ENCODE measurements at regions not wholly inside any gene's neighbourhood (a gene's known extent, or its start where the extent isn't known, plus 50 kb on each side); places are given as distances from the start of the nearest gene placed in this dataset.

DNA sequence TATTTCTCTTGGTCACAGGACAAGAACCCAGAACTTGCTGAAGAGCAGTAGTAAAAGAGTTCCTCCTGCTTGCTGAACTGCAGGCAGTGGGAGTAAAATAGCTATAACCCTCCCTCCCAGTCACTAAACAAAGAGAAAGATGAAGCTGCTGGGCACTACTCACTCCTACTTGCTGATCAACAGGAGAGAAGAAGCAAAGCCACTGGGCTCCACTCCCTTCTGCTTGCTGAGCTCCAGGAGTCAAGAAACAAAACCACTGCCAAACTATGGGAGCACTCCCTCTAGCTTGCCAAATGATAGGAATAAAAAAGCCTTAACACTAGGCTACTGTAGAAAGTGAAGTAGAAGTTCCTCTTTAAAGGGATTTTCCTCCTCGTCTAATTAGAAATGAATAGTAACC, 155.3 kb downstream of the RASSF9 start:
- no peak for TF ChIP-seq CTCF (IDR thresholded peaks at IDR 0.05; ENCODE audit: low read length)
- no peak for TF ChIP-seq EZH2 (IDR thresholded peaks at IDR 0.05; ENCODE audit: borderline replicate concordance, low read length)
- no peaks in the 10 kb centered on the region for H3K9me2 ChIP-seq (ENCODE audit: low read depth, low read length)

GRCh38 chr12:85681333-85681732, 154.9 kb downstream of the RASSF9 start:
- Histone ChIP-seq H2AFZ (ENCODE audit: low read length) (no peak overlapping the region), H3K4me1 (ENCODE audit: insufficient read depth, low read length, severe bottlenecking) (no peaks in the 10 kb centered on the region), H3K27me3 (ENCODE audit: insufficient read depth, low read length) (no peaks in the 10 kb centered on the region), H3K9me2 (ENCODE audit: low read depth, low read length) (no peaks in the 10 kb centered on the region), H4K20me1 (ENCODE audit: insufficient read depth, low read length) (no peaks in the 10 kb centered on the region), H3K4me3 (ENCODE audit: low read depth, low read length, poor library complexity, severe bottlenecking) (no peak overlapping the region), H3K27ac (ENCODE audit: low read depth, low read length, poor library complexity, severe bottlenecking) (no peak overlapping the region), H3K9ac (ENCODE audit: low read length) (no peak overlapping the region), H3K79me2 (ENCODE audit: insufficient read depth, low read length) (no peaks in the 10 kb centered on the region; the same call in 1 of the 2 replicates), H3K9me3 (ENCODE audit: low read length) (no peaks in the 10 kb centered on the region), H3K36me3 (ENCODE audit: insufficient read depth, low read length) (no peaks in the 10 kb centered on the region), H3F3A (ENCODE audit: insufficient read depth, low read length) (no peaks in the 10 kb centered on the region), H3K4me2 (ENCODE audit: low read length) (no peak overlapping the region)
- TF ChIP-seq CTCF (IDR thresholded peaks at IDR 0.05; ENCODE audit: low read length) = no peak
- no peak for TF ChIP-seq EZH2 (IDR thresholded peaks at IDR 0.05; ENCODE audit: borderline replicate concordance, low read length)

More for the DNA sequence above, 155.3 kb downstream of the RASSF9 start:
- H2AFZ ChIP-seq (ENCODE audit: low read length) = no peak overlapping the region
- no peaks in the 10 kb centered on the region for H3K36me3 ChIP-seq (ENCODE audit: insufficient read depth, low read length)
- no peaks in the 10 kb centered on the region; the same call in 1 of the 2 replicates for H3K79me2 ChIP-seq (ENCODE audit: insufficient read depth, low read length)
- H3K27ac ChIP-seq (ENCODE audit: low read depth, low read length, poor library complexity, severe bottlenecking) = no peak overlapping the region
- H3K4me2 ChIP-seq (ENCODE audit: low read length) = no peak overlapping the region
- no peak overlapping the region for H3K9ac ChIP-seq (ENCODE audit: low read length)
- no peak overlapping the region for H3K4me3 ChIP-seq (ENCODE audit: low read depth, low read length, poor library complexity, severe bottlenecking)
- H4K20me1 ChIP-seq (ENCODE audit: insufficient read depth, low read length) = no peaks in the 10 kb centered on the region
- H3K4me1 ChIP-seq (ENCODE audit: insufficient read depth, low read length, severe bottlenecking) = no peaks in the 10 kb centered on the region
- no peaks in the 10 kb centered on the region for H3K9me3 ChIP-seq (ENCODE audit: low read length)
- H3K27me3 ChIP-seq (ENCODE audit: insufficient read depth, low read length) = no peaks in the 10 kb centered on the region
- H3F3A ChIP-seq (ENCODE audit: insufficient read depth, low read length) = no peaks in the 10 kb centered on the region

DNA sequence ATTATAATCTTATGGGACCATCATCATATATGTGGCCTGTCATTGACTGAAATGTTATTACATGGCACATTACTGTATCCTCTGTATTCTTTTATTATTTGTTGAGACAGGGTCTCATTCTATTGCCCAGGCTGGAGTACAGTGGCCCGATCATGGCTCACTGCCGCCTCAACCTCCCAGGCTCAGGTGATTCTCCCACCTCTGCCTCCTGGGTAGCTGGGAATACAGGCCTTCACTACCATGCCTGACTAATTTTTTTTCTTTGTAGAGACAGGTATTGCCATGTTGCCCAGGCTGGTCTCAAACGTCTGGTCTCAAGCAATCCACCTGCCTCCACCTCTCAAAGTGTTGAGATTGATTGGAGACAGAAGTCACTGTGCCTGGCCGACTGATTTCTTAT, 153.2 kb downstream of the RASSF9 start:
- Histone ChIP-seq H3F3A (ENCODE audit: insufficient read depth, low read length) (no peaks in the 10 kb centered on the region), H3K9me3 (ENCODE audit: low read length) (no peaks in the 10 kb centered on the region), H3K27me3 (ENCODE audit: insufficient read depth, low read length) (no peaks in the 10 kb centered on the region), H3K79me2 (ENCODE audit: insufficient read depth, low read length) (no peaks in the 10 kb centered on the region; the same call in 1 of the 2 replicates), H3K36me3 (ENCODE audit: insufficient read depth, low read length) (no peaks in the 10 kb centered on the region), H2AFZ (ENCODE audit: low read length) (no peak overlapping the region), H4K20me1 (ENCODE audit: insufficient read depth, low read length) (no peaks in the 10 kb centered on the region), H3K4me3 (ENCODE audit: low read depth, low read length, poor library complexity, severe bottlenecking) (no peak overlapping the region), H3K9ac (ENCODE audit: low read length) (no peak overlapping the region), H3K27ac (ENCODE audit: low read depth, low read length, poor library complexity, severe bottlenecking) (no peak overlapping the region), H3K9me2 (ENCODE audit: low read depth, low read length) (no peaks in the 10 kb centered on the region), H3K4me1 (ENCODE audit: insufficient read depth, low read length, severe bottlenecking) (no peaks in the 10 kb centered on the region), H3K4me2 (ENCODE audit: low read length) (no peak overlapping the region)
- TF ChIP-seq CTCF (IDR thresholded peaks at IDR 0.05; ENCODE audit: low read length) (no peak), EZH2 (IDR thresholded peaks at IDR 0.05; ENCODE audit: borderline replicate concordance, low read length) (no peak)
